NCI-H146 (cell line): ENCODE measurements at regions not wholly inside any gene's neighbourhood (a gene's known extent, or its start where the extent isn't known, plus 50 kb on each side); places are given as distances from the start of the nearest gene placed in this dataset.
"Not testable (repeated sequence)": the region's sequence is repeated elsewhere in the genome, so short reads cannot be mapped to it uniquely, and the experiment has no call there.

ENCODE experiments used
- DNase-seq: peaks from one replicate; lab custom pipeline; 2025; lab: John Stamatoyannopoulos, UW

- DNase-seq, result no peak
Measured at GRCh38 chrX:10965174-10965798, 145.8 kb upstream of the HCCS start.

GRCh38 chrX:10966057-10966456 lies 145.1 kb upstream of the HCCS start:
- no peak for DNase-seq

DNA sequence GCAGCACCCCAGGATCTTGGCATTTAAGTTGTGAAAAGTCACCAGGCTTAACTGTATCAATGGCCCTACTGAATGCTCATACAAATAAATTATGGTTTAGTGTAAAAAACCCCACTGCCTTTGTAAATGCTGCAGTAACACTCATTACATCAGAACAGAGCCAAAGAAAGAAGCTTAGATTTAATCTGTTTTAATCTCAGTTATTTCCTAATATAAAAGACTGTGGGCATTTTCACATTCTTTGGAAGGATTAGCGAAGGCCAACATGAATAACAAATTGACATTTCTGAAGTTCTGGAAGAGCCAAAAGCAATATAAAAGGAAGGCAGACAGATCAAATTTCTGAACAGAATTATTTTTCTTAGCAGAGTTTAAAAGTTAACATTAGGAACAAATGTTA lies 140.0 kb upstream of the HCCS start:
- DNase-seq, result no peak

DNA sequence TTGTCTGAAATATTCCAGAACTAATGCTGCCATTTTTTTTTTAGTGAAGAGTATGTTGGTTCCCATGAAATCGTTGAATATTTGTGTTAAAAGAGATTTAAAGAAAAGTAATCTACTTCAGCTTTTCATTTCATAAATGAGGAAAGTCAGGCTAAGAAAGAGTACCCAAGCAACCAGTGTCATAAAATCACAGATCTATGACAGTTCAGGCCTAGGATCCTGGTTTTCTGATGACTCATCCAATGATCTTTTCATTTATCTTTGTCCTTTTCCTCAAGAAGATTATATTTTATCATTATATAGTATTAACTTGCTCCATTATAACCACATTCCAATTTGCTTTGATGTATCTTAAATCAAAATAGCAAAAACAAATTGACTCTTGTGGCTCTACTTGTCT lies 139.4 kb upstream of the HCCS start:
- DNase-seq, result no peak

GRCh38 chrX:10972706-10973105 lies 138.4 kb upstream of the HCCS start:
- no peak for DNase-seq

- DNase-seq, result no peak
Measured at GRCh38 chrX:10974920-10975319, 136.2 kb upstream of the HCCS start.

- no peak for DNase-seq
Measured at GRCh38 chrX:10979956-10980355, 131.2 kb upstream of the HCCS start.

DNA sequence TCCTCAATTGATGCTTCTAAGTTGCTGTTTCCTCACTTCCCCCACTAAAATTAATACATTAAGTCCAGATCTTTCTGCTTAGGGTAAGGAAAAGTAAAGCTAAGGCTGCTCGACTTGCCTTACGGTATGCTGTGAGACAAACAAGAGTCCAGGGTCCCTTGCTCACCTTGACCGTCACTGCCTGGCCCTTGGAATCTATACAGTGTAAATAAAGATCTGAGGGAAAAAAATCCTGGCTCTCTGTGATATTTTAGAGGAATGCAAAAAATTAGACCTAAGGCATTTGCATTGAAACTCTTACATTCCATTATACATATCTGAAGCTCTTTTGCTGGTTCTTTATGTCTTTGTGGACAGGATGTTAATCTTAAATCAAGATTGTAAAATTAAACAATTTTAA lies 129.6 kb upstream of the HCCS start:
- DNase-seq, result no peak

- DNase-seq, result no peak
Measured at GRCh38 chrX:10983526-10983925, 127.6 kb upstream of the HCCS start.

- no peak for DNase-seq
Measured at GRCh38 chrX:10984213-10984612, 126.9 kb upstream of the HCCS start.

- DNase-seq, result no peak
Measured at GRCh38 chrX:10986616-10987015, 124.5 kb upstream of the HCCS start.

DNA sequence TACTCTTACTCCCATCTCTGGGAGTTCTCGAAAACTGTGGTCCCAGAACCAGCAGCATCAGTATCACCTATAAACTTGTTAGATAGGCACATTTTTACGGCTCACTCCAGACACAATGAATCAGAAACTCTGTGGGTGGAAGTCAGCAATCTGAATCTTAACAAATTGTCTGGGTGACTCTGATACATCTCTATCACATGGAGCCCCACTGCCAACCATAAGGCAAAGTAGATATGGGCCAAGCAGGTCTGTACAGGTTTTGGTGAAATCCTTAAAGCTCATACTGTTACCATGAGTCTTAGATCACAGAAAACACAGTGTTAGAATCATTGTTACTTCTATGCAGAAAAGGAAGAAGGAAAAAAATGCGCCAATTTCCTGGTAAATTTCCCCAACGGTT lies 122.5 kb upstream of the HCCS start:
- DNase-seq, result no peak

DNA sequence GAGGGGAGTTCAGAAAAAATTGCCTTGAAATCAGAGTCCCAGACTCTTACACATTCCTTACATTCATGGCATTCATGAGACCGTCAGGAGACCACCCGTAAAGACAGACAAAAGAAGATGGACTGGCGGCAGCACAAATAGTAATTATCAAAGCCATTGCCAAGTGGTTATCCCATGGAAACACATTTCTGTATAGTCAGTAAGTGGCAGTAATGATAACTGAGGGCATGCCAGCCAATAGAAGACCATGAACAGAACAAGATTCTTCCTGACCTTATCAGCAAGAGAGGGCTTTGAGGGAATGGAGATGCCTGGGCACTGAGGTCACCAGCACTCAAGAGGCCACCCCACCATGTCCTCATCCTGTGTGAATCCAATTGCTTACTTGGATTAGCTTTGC lies 121.7 kb upstream of the HCCS start:
- DNase-seq, result no peak

DNA sequence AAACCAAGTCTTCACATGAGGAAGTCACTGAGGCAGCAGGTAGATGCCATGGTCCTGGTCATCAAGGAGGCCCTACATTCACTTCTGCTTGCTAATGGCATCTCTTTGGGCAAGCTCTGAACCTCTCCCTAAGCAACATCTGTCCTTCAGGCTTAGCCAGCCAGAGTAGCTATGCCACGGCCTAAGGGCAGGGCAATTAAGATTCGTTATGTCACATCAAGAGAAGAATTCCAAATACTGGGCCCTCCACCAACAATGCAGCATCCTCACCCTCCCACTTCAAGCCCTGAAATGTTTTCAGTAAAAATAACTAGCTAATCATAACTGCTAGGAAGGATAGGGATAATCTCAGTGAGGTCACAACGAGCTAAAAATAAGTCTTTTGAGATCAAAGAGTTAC lies 120.7 kb upstream of the HCCS start:
- DNase-seq, result no peak

GRCh38 chrX:10990976-10991375 lies 120.2 kb upstream of the HCCS start:
- no peak for DNase-seq

GRCh38 chrX:10992110-10992509 lies 119.0 kb upstream of the HCCS start:
- DNase-seq, result no peak

GRCh38 chrX:11007076-11007475 lies 104.1 kb upstream of the HCCS start:
- DNase-seq, result not testable (repeated sequence)

DNA sequence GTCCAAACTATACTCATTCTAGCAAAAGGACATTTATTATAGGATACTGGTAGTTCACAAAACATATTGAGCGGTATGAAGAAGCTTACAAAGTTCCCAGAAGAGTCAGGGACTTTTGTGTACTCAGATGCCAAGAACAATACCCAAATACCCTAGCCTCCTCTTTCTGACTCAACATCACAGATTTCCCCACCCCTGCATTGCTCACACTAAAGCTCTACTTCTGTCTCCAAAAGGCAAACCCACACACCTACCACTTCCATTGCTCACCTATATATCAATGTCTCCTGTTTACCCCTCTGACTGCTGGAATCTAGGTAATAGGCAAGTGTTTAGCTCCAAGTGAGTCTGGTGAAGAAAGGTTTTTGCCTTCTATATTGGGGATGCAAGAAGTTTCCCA lies 100.7 kb upstream of the HCCS start:
- DNase-seq, result no peak

GRCh38 chrX:11016728-11017127 lies 94.4 kb upstream of the HCCS start:
- DNase-seq, result no peak

- DNase-seq, result not testable (repeated sequence)
Measured at GRCh38 chrX:11022588-11022987, 88.5 kb upstream of the HCCS start.

DNA sequence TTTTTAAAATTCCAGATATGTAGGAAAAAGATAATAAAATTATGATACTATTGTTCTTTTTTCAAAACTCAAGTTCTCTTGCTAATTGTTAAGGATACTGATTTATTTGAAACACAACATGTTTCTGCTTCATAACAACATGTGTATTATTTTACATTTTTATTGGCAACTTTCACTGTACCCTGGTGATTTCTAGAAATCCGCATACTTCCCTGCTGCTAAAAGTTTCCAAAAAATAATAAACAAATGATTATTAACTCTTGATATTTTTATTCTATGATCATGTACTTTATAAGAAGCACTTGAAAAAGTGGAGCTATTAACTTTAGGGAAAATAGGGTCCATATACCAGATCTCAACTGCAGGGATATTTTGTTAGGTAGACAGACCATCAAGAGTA lies 71.2 kb upstream of the HCCS start:
- DNase-seq, result no peak

GRCh38 chrX:11040405-11040804 lies 70.7 kb upstream of the HCCS start:
- DNase-seq, result no peak

- DNase-seq, result no peak
Measured at GRCh38 chrX:11040996-11041395, 70.1 kb upstream of the HCCS start.

GRCh38 chrX:11050013-11050412 lies 61.1 kb upstream of the HCCS start:
- DNase-seq, result no peak

- no peak for DNase-seq
Measured at GRCh38 chrX:11053351-11053750, 57.8 kb upstream of the HCCS start.
